GM12801 (cell line): ENCODE measurements at regions not wholly inside any gene's neighbourhood (a gene's known extent, or its start where the extent isn't known, plus 50 kb on each side); places are given as distances from the start of the nearest gene placed in this dataset.

ENCODE experiments used
- TF ChIP-seq, protein P1 (sequence below): IDR thresholded peaks from one replicate; pipeline ENCODE4 v1.5.1; 2011; ENCODE audit warnings: control low read depth; ENCODE audit not compliant: insufficient read length; ENCODE audit errors: extremely low read depth

DNA sequence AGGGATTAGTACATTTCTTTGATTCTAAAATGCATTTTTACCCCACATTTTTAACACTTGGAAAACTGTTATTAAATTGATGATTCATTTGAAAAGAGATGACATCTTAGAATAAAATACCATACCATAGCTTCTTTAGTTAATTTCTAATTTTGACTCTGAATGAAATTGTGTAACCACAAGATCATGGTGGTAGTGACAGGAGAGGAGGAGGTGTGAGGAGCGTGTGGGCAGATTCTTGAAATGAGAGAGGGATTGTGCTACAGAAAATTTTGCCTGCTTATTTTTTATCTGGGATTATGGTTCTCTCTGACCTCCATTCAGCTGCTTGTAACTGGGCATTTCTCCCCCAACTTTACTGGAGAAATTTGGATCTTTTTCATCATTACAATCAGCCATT, 173.3 kb upstream of the CLINT1 start:
- TF ChIP-seq, protein P1, sequence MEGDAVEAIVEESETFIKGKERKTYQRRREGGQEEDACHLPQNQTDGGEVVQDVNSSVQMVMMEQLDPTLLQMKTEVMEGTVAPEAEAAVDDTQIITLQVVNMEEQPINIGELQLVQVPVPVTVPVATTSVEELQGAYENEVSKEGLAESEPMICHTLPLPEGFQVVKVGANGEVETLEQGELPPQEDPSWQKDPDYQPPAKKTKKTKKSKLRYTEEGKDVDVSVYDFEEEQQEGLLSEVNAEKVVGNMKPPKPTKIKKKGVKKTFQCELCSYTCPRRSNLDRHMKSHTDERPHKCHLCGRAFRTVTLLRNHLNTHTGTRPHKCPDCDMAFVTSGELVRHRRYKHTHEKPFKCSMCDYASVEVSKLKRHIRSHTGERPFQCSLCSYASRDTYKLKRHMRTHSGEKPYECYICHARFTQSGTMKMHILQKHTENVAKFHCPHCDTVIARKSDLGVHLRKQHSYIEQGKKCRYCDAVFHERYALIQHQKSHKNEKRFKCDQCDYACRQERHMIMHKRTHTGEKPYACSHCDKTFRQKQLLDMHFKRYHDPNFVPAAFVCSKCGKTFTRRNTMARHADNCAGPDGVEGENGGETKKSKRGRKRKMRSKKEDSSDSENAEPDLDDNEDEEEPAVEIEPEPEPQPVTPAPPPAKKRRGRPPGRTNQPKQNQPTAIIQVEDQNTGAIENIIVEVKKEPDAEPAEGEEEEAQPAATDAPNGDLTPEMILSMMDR = no peak

DNA sequence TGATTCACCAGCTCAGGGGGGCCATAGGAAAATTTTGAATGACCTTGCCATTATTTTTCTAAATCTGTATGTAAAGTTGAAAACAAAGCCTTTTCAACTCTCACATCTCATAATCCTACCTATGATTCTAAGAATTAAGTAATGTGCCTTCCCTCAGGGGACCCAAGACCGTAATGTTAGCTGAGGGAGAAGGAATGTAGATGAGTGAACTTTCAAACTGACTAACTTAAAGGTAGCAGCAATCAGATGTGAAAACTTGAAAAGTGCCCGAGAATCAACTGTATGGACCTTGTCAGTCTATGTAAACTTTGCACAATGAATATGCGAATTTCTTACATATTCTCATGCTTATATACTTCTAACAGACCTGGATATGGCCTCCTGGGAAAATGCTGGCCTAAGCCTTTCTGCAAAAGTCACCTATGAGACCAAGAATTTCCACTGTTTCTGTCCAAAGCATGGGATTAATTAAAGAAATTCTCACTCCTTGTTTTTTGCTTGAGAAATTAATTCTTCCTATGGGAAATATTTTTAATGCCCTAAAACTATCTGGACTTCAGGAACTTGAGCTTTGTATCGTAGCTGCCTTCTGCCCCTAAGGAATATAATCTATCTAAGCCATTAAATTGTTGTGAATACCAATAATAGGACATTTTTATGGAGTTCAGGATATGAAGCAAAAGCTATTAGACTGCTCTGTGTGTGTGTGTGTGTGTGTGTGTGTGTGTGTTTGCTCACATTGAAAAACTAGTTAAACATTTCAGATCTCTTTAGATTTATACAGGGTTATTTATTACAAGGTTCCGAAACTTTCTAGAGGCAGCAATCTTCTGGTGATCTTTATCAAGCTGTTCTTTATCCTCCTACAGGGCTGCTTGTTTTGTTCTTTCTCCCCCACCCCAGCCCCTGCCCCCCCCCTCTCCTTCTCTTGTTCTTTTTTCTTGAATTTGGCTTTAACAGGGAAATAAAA, 169.1 kb upstream of the CLINT1 start:
- TF ChIP-seq, protein P1 = no peak

GRCh38 chr5:158026304-158027031, 167.5 kb upstream of the CLINT1 start:
- TF ChIP-seq, protein P1 = no peak

GRCh38 chr5:158023266-158023665, 164.3 kb upstream of the CLINT1 start:
- TF ChIP-seq, protein P1 = no peak

DNA sequence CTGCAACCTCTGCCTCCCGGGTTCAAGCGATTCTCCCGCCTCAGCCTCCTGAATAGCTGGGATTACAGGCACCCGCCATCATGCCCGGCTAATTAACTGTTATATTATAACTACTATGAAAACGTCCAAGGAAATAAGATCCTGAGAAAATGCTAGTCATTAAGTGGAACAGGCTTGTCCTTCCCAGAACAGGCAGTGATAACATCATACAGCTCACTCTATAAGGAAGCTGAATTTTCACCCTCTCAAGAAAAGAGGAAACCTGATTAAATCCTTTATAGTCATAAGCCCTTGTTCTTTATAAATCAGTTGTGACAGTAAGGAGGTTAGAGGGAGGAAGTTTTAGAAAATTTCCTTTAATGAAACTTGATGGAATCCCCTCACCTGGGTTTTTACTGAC, 163.9 kb upstream of the CLINT1 start:
- TF ChIP-seq, protein P1 = no peak

DNA sequence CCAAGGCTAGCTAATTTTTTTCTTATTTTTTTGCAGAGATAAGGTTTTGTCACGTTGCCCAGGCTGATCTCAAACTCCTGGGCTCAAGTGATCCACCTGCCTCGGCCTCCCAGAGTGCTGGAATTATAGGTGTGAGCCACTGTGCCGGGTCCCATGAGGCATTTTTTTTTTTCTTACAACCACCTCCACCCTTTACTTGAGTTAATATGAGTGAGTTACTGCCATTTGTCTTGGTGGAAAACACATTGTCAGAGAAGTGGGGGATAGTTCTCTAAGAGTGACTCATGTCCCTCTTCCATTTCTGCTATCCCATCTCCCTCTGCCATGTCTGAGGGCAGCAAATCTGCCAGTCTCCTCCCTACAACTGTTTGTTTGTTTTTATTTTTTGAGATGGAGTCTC, 163.4 kb upstream of the CLINT1 start:
- TF ChIP-seq, protein P1 = no peak

DNA sequence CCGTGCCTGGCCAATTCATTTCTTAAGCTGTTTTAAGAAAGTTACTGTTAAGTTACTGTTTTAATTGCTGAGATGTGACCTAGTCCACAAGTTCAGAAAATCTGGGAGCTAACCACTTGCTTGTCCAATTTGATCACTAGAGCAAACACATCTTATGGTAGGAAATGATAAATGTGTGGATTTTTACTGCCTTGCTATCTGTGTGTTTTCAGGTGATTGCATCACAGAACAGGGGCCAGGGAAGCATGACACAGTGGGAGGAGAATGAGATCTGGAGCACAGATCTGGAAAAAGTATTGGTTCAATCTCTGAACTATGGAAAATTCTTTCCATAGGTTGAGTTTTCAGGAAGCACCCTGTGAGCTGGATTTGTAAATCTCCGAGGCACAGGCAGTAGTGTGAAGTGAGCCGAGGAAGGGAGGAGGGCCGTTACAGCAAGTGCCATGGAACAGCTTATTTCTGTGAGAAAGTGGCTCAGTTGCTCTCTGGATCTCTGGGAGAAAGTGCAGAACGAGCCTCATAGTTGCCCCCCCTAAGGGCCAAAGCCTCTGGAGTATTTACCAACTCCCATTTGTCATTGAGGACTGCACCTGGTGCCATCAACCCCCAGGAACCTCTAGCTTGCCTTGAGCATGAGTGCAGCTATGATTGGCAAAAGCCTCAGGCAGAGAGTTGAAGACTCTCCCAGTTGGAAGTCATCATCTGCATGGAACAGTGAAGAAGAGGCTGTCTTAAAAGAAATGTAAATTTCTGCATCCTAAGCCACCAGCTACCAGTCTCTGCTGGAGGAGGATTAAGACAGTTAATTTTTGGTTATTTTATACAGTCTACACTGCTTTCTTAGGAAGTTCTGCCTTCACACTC, 161.8 kb upstream of the CLINT1 start:
- TF ChIP-seq, protein P1 = no peak
